ENCODE measurements at regions not wholly inside any gene's neighbourhood (a gene's known extent, or its start where the extent isn't known, plus 50 kb on each side); places are given as distances from the start of the nearest gene placed in this dataset.

DNA sequence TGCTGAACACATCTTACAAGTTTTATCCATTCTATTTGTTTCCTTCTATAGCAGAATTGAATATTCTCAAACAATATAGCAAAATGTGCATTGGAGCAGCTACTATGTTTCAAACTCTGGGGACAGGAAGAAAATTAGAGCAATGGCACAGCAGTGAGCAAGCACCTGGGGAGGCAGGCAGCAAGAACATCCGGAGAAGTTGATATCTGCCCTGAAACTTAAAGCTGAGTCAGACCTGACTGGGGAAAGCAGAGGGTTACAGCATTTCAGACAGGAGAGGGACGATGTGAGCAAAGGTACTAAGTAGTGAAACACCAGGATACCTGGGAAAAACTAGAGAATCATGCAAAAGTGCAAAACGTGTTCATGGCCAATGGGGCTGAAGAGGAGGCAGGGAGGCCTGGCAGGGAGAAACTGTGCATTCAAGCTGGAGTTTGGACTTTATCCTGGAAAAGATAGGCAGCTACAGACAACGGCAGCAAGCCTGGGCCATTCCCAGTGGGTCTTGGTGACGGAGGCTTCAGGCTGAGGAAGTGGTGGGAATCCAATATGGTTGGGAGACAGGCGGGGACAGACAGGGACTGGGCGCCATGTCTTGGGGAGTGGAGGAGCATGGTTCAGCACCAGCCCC is 118.0 kb upstream of the CDKN3 start:
- TF ChIP-seq YY1 (IDR thresholded peaks at IDR 0.05; ENCODE audit: low read depth) (no peak), EP300 (IDR thresholded peaks at IDR 0.05; ENCODE audit: borderline replicate concordance) (no peak), RAD21 (IDR thresholded peaks at IDR 0.05; ENCODE audit: low read depth) (no peak), CEBPB (IDR thresholded peaks at IDR 0.05) (no peak), ZBTB7A (IDR thresholded peaks at IDR 0.05; ENCODE audit: low read depth) (no peak), TAF1 (IDR thresholded peaks at IDR 0.05; ENCODE audit: low read depth) (no peak), EGR1 (IDR thresholded peaks at IDR 0.05) (no peak)

Data from Ishikawa (cell line).